ENCODE measurements at regions not wholly inside any gene's neighbourhood (a gene's known extent, or its start where the extent isn't known, plus 50 kb on each side); places are given as distances from the start of the nearest gene placed in this dataset.

DNA sequence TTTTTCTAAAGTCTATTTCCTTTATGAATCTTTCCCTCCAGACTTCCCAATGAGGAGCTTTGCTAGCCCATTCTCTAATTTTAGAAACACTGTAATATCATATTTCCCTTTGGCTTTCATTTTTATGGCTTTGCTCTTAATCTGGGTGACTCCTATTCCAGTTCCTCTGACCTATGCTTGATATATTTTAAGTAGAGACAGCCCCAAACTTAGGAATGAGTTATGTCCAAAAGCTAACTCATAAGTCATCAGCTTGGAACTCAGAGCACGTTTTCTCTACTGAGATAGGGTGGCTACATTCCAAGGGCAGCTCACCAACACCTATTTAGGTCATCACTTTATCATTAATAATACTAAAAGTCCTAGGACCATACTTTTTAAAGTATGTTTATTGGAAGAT lies 77.8 kb downstream of the OR13H1 start:
- TF ChIP-seq MYC (IDR thresholded peaks at IDR 0.05; ENCODE audit: low read depth, low read length) (no peak), GATA2 (IDR thresholded peaks at IDR 0.05; ENCODE audit: insufficient read depth, insufficient read length, low read depth, low read length) (no peak), FOS (IDR thresholded peaks at IDR 0.05; ENCODE audit: borderline replicate concordance, insufficient read depth, low read length) (no peak), EZH2 (IDR thresholded peaks at IDR 0.05; ENCODE audit: borderline replicate concordance, low read depth, low read length, severe bottlenecking) (no peak), JUN (IDR thresholded peaks at IDR 0.05; ENCODE audit: borderline replicate concordance, insufficient read depth, insufficient read length, low read depth) (no peak), POLR2AphosphoS5 (IDR thresholded peaks at IDR 0.05; ENCODE audit: insufficient read depth, low read depth, low read length) (no peak), POLR2A (IDR thresholded peaks at IDR 0.05; ENCODE audit: low read depth, low read length) (no peak)
- TF ChIP-seq, protein P1, sequence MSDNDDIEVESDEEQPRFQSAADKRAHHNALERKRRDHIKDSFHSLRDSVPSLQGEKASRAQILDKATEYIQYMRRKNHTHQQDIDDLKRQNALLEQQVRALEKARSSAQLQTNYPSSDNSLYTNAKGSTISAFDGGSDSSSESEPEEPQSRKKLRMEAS (IDR thresholded peaks at IDR 0.05; ENCODE audit: insufficient read depth, insufficient read length): no peak
- TF ChIP-seq, protein P2, sequence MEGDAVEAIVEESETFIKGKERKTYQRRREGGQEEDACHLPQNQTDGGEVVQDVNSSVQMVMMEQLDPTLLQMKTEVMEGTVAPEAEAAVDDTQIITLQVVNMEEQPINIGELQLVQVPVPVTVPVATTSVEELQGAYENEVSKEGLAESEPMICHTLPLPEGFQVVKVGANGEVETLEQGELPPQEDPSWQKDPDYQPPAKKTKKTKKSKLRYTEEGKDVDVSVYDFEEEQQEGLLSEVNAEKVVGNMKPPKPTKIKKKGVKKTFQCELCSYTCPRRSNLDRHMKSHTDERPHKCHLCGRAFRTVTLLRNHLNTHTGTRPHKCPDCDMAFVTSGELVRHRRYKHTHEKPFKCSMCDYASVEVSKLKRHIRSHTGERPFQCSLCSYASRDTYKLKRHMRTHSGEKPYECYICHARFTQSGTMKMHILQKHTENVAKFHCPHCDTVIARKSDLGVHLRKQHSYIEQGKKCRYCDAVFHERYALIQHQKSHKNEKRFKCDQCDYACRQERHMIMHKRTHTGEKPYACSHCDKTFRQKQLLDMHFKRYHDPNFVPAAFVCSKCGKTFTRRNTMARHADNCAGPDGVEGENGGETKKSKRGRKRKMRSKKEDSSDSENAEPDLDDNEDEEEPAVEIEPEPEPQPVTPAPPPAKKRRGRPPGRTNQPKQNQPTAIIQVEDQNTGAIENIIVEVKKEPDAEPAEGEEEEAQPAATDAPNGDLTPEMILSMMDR (IDR thresholded peaks at IDR 0.05; ENCODE audit: extremely low read depth in 1 of 2, insufficient read depth in 1 of 2, low read depth in 1 of 2, low read length in 2 of 2): no peak
- H3K4me2 ChIP-seq (ENCODE audit: insufficient read depth, low read length): no peak overlapping the region
- FAIRE-seq (no peak), DNase-seq (ENCODE audit: low read depth, low spot score) (no peak)
- no peaks in the 10 kb centered on the region for H4K20me1 ChIP-seq (replicated peaks; ENCODE audit: control insufficient read depth, extremely low read depth, insufficient read depth, low read length)
- H2AFZ ChIP-seq (ENCODE audit: low read depth, low read length): no peak overlapping the region
- H3K9me3 ChIP-seq (replicated peaks; ENCODE audit: control insufficient read depth, insufficient read depth, low read length): no peaks in the 10 kb centered on the region
- no peak overlapping the region for H3K27ac ChIP-seq (ENCODE audit: insufficient read depth, low read depth, low read length)
- H3K36me3 ChIP-seq (ENCODE audit: control insufficient read depth in 2 of 2, extremely low read depth in 1 of 2, insufficient read depth in 2 of 2, low read length in 2 of 2): no peaks in the 10 kb centered on the region
- no peaks in the 10 kb centered on the region for H3K79me2 ChIP-seq (ENCODE audit: control insufficient read depth, insufficient read depth, low read length)
- no peak overlapping the region for H3K4me3 ChIP-seq (replicated peaks in 1 of 3; ENCODE audit: insufficient read depth in 1 of 3, low read depth in 1 of 3, low read length in 3 of 3)
- H3K4me1 ChIP-seq (ENCODE audit: control insufficient read depth, extremely low read depth, insufficient read depth, low read length): no peaks in the 10 kb centered on the region
- H3K27me3 ChIP-seq (ENCODE audit: control insufficient read depth in 2 of 2, insufficient read depth in 2 of 2, low read length in 2 of 2): no peaks in the 10 kb centered on the region
- CTCF ChIA-PET: no interaction called here
- H3K9ac ChIP-seq (replicated peaks; ENCODE audit: extremely low read depth, insufficient read depth, low read length): no peak overlapping the region
- dilution Hi-C loops (cut with MboI; ENCODE audit: extremely low pct_ligation_motif_present, low sequenced_read_pairs) (no loop called here), intact Hi-C loops (cut with micrococcal nuclease) (no loop called here)
- no peaks in the 10 kb centered on the region for H3K9me1 ChIP-seq (replicated peaks; ENCODE audit: control insufficient read depth, extremely low read depth, insufficient read depth, low read length)
- POLR2A ChIA-PET: no interaction called here
- no TSS peak for BruUV-seq (replicated peaks)

Measured in endothelial cell of umbilical vein (primary cell).